Keratinocyte (primary cell): ENCODE measurements at regions not wholly inside any gene's neighbourhood (a gene's known extent, or its start where the extent isn't known, plus 50 kb on each side); places are given as distances from the start of the nearest gene placed in this dataset.

Experiments
- DNase-seq: peaks from one replicate; pipeline ENCODE4 v3.0.0-alpha.2; 2011; ENCODE audit warnings: low read depth, missing footprints, low spot score
- FAIRE-seq: peaks from 2 replicates; lab custom pipeline; 2011; peaks lifted over from hg19 to GRCh38; lab: Jason Lieb, UNC
- H2AFZ ChIP-seq: 2 replicates; pipeline ENCODE4 v1.6.0; 2012; ENCODE audit warnings: low read length, control low read depth, inconsistent platforms; ENCODE audit not compliant: control insufficient read depth
- H3K27ac ChIP-seq: 2 replicates; pipeline ENCODE4 v1.5.1; 2011; ENCODE audit warnings: low read length; ENCODE audit not compliant: control insufficient read depth, insufficient read depth
- H3K27me3 ChIP-seq: 3 replicates; pipeline ENCODE4 v1.6.0; 2011; ENCODE audit warnings: low read length; ENCODE audit not compliant: control insufficient read depth, insufficient read depth; ENCODE audit errors: extremely low read depth
- H3K36me3 ChIP-seq, 2 experiments: 2 replicates in 1 of 2; 3 replicates in 1 of 2; pipeline ENCODE4 v1.5.1; 2011; ENCODE audit warnings: low read length in 2 of 2, mild to moderate bottlenecking in 1 of 2; ENCODE audit not compliant: control insufficient read depth in 2 of 2, insufficient read depth in 2 of 2; ENCODE audit errors: extremely low read depth in 1 of 2
- H3K4me1 ChIP-seq: 3 replicates; pipeline ENCODE4 v1.5.1; 2011; ENCODE audit warnings: low read length; ENCODE audit not compliant: control insufficient read depth, insufficient read depth; ENCODE audit errors: extremely low read depth
- H3K4me2 ChIP-seq: 3 replicates; pipeline ENCODE4 v1.6.0; 2011; ENCODE audit warnings: low read depth, low read length; ENCODE audit not compliant: control insufficient read depth, insufficient read depth; ENCODE audit errors: extremely low read depth
- H3K4me3 ChIP-seq, 3 experiments: fragments of 200-600 bp in 1 of 3; sonication (generic) in 1 of 3; 2 replicates in 2 of 3; 3 replicates in 1 of 3; pipeline ENCODE4 v1.5.1; 2011 to 2016; ENCODE audit warnings: low read length in 3 of 3, mild to moderate bottlenecking in 3 of 3, control low read depth in 2 of 3, inconsistent platforms in 1 of 3, low read depth in 1 of 3, mixed read lengths in 1 of 3, mixed run types in 1 of 3, moderate library complexity in 1 of 3; ENCODE audit not compliant: control insufficient read depth in 2 of 3, insufficient read depth in 2 of 3; ENCODE audit errors: extremely low read depth in 1 of 3
- H3K79me2 ChIP-seq: 2 replicates; pipeline ENCODE4 v1.6.0; 2012; ENCODE audit warnings: low read length; ENCODE audit not compliant: control insufficient read depth, insufficient read depth
- H3K9ac ChIP-seq: 3 replicates; pipeline ENCODE4 v1.6.0; 2011; ENCODE audit warnings: low read length; ENCODE audit not compliant: control insufficient read depth, insufficient read depth; ENCODE audit errors: extremely low read depth
- H3K9me1 ChIP-seq: 3 replicates; pipeline ENCODE4 v1.6.0; 2011; ENCODE audit warnings: low read length; ENCODE audit not compliant: control insufficient read depth, insufficient read depth; ENCODE audit errors: extremely low read depth
- H3K9me3 ChIP-seq: 2 replicates; pipeline ENCODE4 v1.5.1; 2012; ENCODE audit warnings: low read depth, low read length; ENCODE audit not compliant: control insufficient read depth
- H4K20me1 ChIP-seq: 3 replicates; pipeline ENCODE4 v1.6.0; 2011; ENCODE audit warnings: low read length; ENCODE audit not compliant: control insufficient read depth, insufficient read depth; ENCODE audit errors: extremely low read depth
- CTCF ChIP-seq, 3 experiments: IDR thresholded peaks in 1 of 3; conservative IDR thresholded peaks in 1 of 3; optimal IDR thresholded peaks in 1 of 3; 2 replicates in 2 of 3; 3 replicates in 1 of 3; pipeline versions ENCODE3 to v1.5.1; 2011; ENCODE audit warnings: low read length in 3 of 3, mild to moderate bottlenecking in 3 of 3, moderate library complexity in 2 of 3, control low read depth in 1 of 3, inconsistent platforms in 1 of 3; ENCODE audit not compliant: insufficient read depth in 2 of 3; ENCODE audit errors: extremely low read depth in 1 of 3
- EZH2 ChIP-seq: IDR thresholded peaks from one replicate; pipeline ENCODE4 v1.6.1; 2012; ENCODE audit warnings: inconsistent platforms, mild to moderate bottlenecking, low read length, moderate library complexity
- dilution Hi-C: fragments of 300-500 bp; cut with MboI; formaldehyde crosslinking; loops from one replicate; pipeline ENCODE4 v1.7.0; 2020; ENCODE audit warnings: low sequenced_read_pairs; ENCODE audit not compliant: extremely low pct_ligation_motif_present

- H3K27me3 ChIP-seq = no peaks in the 10 kb centered on the region
- no peaks in the 10 kb centered on the region for H3K79me2 ChIP-seq
- no peak overlapping the region for H3K27ac ChIP-seq
- no peak overlapping the region for H2AFZ ChIP-seq
- H4K20me1 ChIP-seq = no peaks in the 10 kb centered on the region
- H3K9me1 ChIP-seq = no peaks in the 10 kb centered on the region
- H3K9ac ChIP-seq = no peak overlapping the region
- no peak for FAIRE-seq
- no peak overlapping the region for H3K4me3 ChIP-seq
- H3K4me1 ChIP-seq = no peaks in the 10 kb centered on the region
- TF ChIP-seq CTCF (optimal IDR thresholded peaks at IDR 0.05 in 1 of 3, IDR thresholded peaks at IDR 0.05 in 1 of 3, conservative IDR thresholded peaks at IDR 0.05 in 1 of 3; ENCODE audit: extremely low read depth in 1 of 3, insufficient read depth in 2 of 3, low read length in 3 of 3) (no peak), EZH2 (no peak)
- no peak overlapping the region for H3K4me2 ChIP-seq
- DNase-seq = no peak
- dilution Hi-C loops = no loop called here
- H3K9me3 ChIP-seq = no peaks in the 10 kb centered on the region
- no peaks in the 10 kb centered on the region for H3K36me3 ChIP-seq
Measured at GRCh38 chr9:109961626-109962025, 181.6 kb downstream of the PALM2AKAP2 start.

GRCh38 chr9:109962215-109962614 is 182.2 kb downstream of the PALM2AKAP2 start:
- Histone ChIP-seq H3K4me1 (no peaks in the 10 kb centered on the region), H4K20me1 (no peaks in the 10 kb centered on the region), H3K36me3 (no peaks in the 10 kb centered on the region), H3K79me2 (no peaks in the 10 kb centered on the region), H3K27me3 (no peaks in the 10 kb centered on the region), H3K4me3 (no peak overlapping the region), H3K4me2 (no peak overlapping the region), H3K9me3 (no peaks in the 10 kb centered on the region), H3K9ac (no peak overlapping the region), H3K9me1 (no peaks in the 10 kb centered on the region), H2AFZ (no peak overlapping the region), H3K27ac (no peak overlapping the region)
- dilution Hi-C loops = no loop called here
- DNase-seq = no peak
- no peak for FAIRE-seq
- TF ChIP-seq CTCF (optimal IDR thresholded peaks at IDR 0.05 in 1 of 3, IDR thresholded peaks at IDR 0.05 in 1 of 3, conservative IDR thresholded peaks at IDR 0.05 in 1 of 3; ENCODE audit: extremely low read depth in 1 of 3, insufficient read depth in 2 of 3, low read length in 3 of 3) (no peak), EZH2 (no peak)
